ENCODE measurements at regions not wholly inside any gene's neighbourhood (a gene's known extent, or its start where the extent isn't known, plus 50 kb on each side); places are given as distances from the start of the nearest gene placed in this dataset.

DNA sequence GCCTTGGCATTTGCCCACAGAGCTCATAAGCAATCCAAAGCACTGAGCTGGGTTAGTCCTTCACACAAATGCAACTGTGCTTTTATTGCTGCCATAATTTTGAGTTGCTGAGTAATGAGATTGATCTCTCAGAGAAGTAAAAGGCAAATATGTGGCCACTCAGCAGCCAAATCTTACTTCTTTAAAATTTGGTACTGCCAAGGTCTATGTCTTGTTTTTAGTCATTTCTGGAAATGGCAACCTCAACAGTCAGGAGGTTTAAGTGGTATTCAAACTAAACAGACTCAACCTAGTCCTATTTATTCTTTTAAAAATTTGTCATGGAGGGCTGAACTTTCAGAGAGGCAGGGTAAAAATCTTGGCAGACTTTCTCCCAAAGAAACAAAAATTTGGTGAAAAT is 216.4 kb upstream of the GJB5 start:
- H2BK15ac ChIP-seq (ENCODE audit: low read depth, low read length): no peak overlapping the region
- 0 out of 2 replicates have a peak, but pooled peaks cover 1% of the 10 kb centered on the region for H3K79me2 ChIP-seq (ENCODE audit: insufficient read depth, low read length)
- no peak overlapping the region for H3K18ac ChIP-seq (ENCODE audit: insufficient read length, low read depth, low read length)
- no peak for DNase-seq
- peaks cover 15% of the 10 kb centered on the region for H3K27me3 Mint-ChIP-seq (ENCODE audit: low read depth)
- H2AFZ ChIP-seq (ENCODE audit: low read length): no peak overlapping the region
- no peak overlapping the region for H2BK5ac ChIP-seq (ENCODE audit: insufficient read length, low read length)
- no peak overlapping the region for H3K4ac ChIP-seq (ENCODE audit: low read depth, low read length)
- no peak overlapping the region for H4K91ac ChIP-seq (ENCODE audit: insufficient read length, low read depth, low read length)
- no peak overlapping the region for H3K23ac ChIP-seq (ENCODE audit: insufficient read length, low read depth, low read length)
- H3K36me3 Mint-ChIP-seq (ENCODE audit: insufficient read depth in 1 of 3, low read depth in 3 of 3): no peaks in the 10 kb centered on the region
- H3K9ac ChIP-seq (ENCODE audit: extremely low read depth, insufficient read length, low read length): no peak overlapping the region
- no peak overlapping the region for H4K8ac ChIP-seq (replicated peaks; ENCODE audit: insufficient read length, low read depth, low read length)
- no peak overlapping the region for H3K27ac Mint-ChIP-seq
- no peak overlapping the region for H2BK120ac ChIP-seq (ENCODE audit: low read depth, low read length, poor library complexity, severe bottlenecking)
- no peak overlapping the region for H3T11ph ChIP-seq (ENCODE audit: low read length)
- no peak overlapping the region for H3K14ac ChIP-seq (ENCODE audit: insufficient read depth, low read length)
- no peaks in the 10 kb centered on the region for H3K9me3 ChIP-seq (ENCODE audit: control insufficient read depth, low read depth, low read length)
- no peak overlapping the region for H4K5ac ChIP-seq (ENCODE audit: insufficient read length, low read depth, low read length)
- H2BK20ac ChIP-seq (ENCODE audit: low read depth, low read length, poor library complexity, severe bottlenecking): no peak overlapping the region
- H3K4me1 Mint-ChIP-seq: peaks cover 2 to 4% of the 10 kb centered on the region in 2 experiments; a peak in 2 of 4 replicates
- no peak overlapping the region for H3K4me2 ChIP-seq (ENCODE audit: insufficient read depth, insufficient read length, low read length)
- H2BK12ac ChIP-seq (ENCODE audit: insufficient read length, low read depth, low read length): no peak overlapping the region
- TF ChIP-seq, protein P1, sequence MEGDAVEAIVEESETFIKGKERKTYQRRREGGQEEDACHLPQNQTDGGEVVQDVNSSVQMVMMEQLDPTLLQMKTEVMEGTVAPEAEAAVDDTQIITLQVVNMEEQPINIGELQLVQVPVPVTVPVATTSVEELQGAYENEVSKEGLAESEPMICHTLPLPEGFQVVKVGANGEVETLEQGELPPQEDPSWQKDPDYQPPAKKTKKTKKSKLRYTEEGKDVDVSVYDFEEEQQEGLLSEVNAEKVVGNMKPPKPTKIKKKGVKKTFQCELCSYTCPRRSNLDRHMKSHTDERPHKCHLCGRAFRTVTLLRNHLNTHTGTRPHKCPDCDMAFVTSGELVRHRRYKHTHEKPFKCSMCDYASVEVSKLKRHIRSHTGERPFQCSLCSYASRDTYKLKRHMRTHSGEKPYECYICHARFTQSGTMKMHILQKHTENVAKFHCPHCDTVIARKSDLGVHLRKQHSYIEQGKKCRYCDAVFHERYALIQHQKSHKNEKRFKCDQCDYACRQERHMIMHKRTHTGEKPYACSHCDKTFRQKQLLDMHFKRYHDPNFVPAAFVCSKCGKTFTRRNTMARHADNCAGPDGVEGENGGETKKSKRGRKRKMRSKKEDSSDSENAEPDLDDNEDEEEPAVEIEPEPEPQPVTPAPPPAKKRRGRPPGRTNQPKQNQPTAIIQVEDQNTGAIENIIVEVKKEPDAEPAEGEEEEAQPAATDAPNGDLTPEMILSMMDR (conservative IDR thresholded peaks at IDR 0.05): no peak
- H4K20me1 ChIP-seq (ENCODE audit: control insufficient read depth, insufficient read depth, insufficient read length): no peaks in the 10 kb centered on the region
- no peak overlapping the region for H2AK5ac ChIP-seq (ENCODE audit: insufficient read length, low read length)
- H3K79me1 ChIP-seq (ENCODE audit: insufficient read depth, low read depth, low read length, poor library complexity, severe bottlenecking): no peaks in the 10 kb centered on the region
- H3K56ac ChIP-seq (ENCODE audit: insufficient read length, low read depth, low read length): no peak overlapping the region
- no peak overlapping the region for H3K4me3 Mint-ChIP-seq
- no peaks in the 10 kb centered on the region for H3K27me3 ChIP-seq (ENCODE audit: insufficient read depth, low read length)
- H3K27ac ChIP-seq (ENCODE audit: insufficient read length, low read depth, low read length): no peak overlapping the region
- peaks cover 0 to 3% of the 10 kb centered on the region in 2 experiments; a peak in 2 of 5 replicates for H3K9me3 Mint-ChIP-seq
- no peaks in the 10 kb centered on the region for H3K23me2 ChIP-seq (ENCODE audit: insufficient read length, low read depth, low read length, poor library complexity, severe bottlenecking)
- no peaks in the 10 kb centered on the region for H3K4me1 ChIP-seq (ENCODE audit: insufficient read depth, low read length)

Measured in H9 (cell line).